ENCODE measurements at regions not wholly inside any gene's neighbourhood (a gene's known extent, or its start where the extent isn't known, plus 50 kb on each side); places are given as distances from the start of the nearest gene placed in this dataset.

GRCh38 chr12:81991868-81992267 is 232.7 kb upstream of the PPFIA2 start:
- TF ChIP-seq, protein P1, sequence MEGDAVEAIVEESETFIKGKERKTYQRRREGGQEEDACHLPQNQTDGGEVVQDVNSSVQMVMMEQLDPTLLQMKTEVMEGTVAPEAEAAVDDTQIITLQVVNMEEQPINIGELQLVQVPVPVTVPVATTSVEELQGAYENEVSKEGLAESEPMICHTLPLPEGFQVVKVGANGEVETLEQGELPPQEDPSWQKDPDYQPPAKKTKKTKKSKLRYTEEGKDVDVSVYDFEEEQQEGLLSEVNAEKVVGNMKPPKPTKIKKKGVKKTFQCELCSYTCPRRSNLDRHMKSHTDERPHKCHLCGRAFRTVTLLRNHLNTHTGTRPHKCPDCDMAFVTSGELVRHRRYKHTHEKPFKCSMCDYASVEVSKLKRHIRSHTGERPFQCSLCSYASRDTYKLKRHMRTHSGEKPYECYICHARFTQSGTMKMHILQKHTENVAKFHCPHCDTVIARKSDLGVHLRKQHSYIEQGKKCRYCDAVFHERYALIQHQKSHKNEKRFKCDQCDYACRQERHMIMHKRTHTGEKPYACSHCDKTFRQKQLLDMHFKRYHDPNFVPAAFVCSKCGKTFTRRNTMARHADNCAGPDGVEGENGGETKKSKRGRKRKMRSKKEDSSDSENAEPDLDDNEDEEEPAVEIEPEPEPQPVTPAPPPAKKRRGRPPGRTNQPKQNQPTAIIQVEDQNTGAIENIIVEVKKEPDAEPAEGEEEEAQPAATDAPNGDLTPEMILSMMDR (IDR thresholded peaks at IDR 0.05; ENCODE audit: control insufficient read depth, extremely low read depth, insufficient read depth): no peak
- DNase-seq (ENCODE audit: low read depth): no peak
- no peak overlapping the region for H3K4me3 ChIP-seq (ENCODE audit: low read depth, low read length)

DNA sequence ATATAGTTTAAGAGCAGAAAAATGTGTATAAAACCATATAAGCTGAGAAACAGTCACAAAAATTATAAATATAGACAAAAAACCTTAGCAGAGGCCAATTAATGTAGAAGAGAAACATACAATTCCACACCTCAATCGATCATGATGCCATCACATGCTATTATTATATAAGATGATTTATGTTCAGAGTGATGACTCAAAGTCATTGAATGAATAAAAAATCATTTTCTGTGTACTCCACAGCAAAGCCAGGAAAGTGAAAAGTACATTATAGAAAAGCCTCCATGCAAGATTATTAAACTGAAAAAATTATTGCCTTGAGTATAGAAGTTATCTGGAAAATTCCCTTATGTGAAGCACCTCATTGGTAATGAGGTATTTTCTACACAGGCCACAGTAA is 229.2 kb upstream of the PPFIA2 start:
- TF ChIP-seq, protein P1 (IDR thresholded peaks at IDR 0.05; ENCODE audit: control insufficient read depth, extremely low read depth, insufficient read depth): no peak
- no peak overlapping the region for H3K4me3 ChIP-seq (ENCODE audit: low read depth, low read length)
- DNase-seq (ENCODE audit: low read depth): no peak

DNA sequence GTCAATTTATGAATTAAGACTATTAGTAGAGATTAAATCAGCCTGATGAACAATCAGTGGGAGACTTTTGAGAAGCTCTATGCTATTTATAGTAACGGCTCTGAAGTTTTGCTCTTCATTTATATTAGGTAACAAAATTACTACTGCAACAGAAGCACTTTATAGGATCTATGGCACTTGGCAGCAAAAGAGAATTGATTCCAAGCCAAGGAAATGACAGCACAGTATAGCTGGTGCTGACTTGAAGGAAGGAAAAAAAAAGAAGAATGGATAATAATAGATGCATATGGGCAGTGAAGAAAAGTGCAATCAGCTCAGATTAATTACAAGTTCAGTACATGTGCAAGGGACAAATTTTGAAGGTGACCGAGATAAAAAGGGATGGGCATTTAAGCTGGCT is 228.2 kb upstream of the PPFIA2 start:
- TF ChIP-seq, protein P1 (IDR thresholded peaks at IDR 0.05; ENCODE audit: control insufficient read depth, extremely low read depth, insufficient read depth): no peak
- H3K4me3 ChIP-seq (ENCODE audit: low read depth, low read length): no peak overlapping the region
- DNase-seq (ENCODE audit: low read depth): peak; percentile 82

- DNase-seq (ENCODE audit: low read depth): no peak
- TF ChIP-seq, protein P1 (IDR thresholded peaks at IDR 0.05; ENCODE audit: control insufficient read depth, extremely low read depth, insufficient read depth): no peak
- no peak overlapping the region for H3K4me3 ChIP-seq (ENCODE audit: low read depth, low read length)
Observed at GRCh38 chr12:81976661-81977060, 217.5 kb upstream of the PPFIA2 start.

- no peak for DNase-seq (ENCODE audit: low read depth)
- TF ChIP-seq, protein P1 (IDR thresholded peaks at IDR 0.05; ENCODE audit: control insufficient read depth, extremely low read depth, insufficient read depth): no peak
- H3K4me3 ChIP-seq (ENCODE audit: low read depth, low read length): no peak overlapping the region
Observed at GRCh38 chr12:81974762-81975161, 215.6 kb upstream of the PPFIA2 start.

GRCh38 chr12:81968421-81968820 is 209.3 kb upstream of the PPFIA2 start:
- no peak for DNase-seq (ENCODE audit: low read depth)
- TF ChIP-seq, protein P1 (IDR thresholded peaks at IDR 0.05; ENCODE audit: control insufficient read depth, extremely low read depth, insufficient read depth): no peak
- H3K4me3 ChIP-seq (ENCODE audit: low read depth, low read length): no peak overlapping the region

DNA sequence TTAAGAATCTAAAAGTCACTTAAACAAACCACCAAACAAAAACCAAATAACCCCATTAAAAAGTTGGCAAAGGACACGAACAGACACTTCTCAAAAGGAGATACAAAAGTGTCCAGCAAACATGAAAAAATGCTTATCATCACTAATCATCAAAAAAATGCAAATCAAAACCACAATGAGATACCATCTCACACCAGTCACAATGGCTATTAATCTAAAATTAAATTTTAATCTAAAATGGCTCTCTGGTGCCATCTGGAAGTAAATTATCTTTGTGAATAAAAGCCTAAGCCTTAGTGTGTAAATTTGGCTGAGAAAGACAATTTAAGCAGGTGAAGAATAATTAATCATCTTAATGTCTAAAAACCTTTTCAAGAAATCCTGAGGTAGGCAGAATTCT is 204.5 kb upstream of the PPFIA2 start:
- no peak overlapping the region for H3K4me3 ChIP-seq (ENCODE audit: low read depth, low read length)
- TF ChIP-seq, protein P1 (IDR thresholded peaks at IDR 0.05; ENCODE audit: control insufficient read depth, extremely low read depth, insufficient read depth): peak; percentile 12; the same call in 1 of the 2 replicates
- no peak for DNase-seq (ENCODE audit: low read depth)
